ENCODE measurements at regions not wholly inside any gene's neighbourhood (a gene's known extent, or its start where the extent isn't known, plus 50 kb on each side); places are given as distances from the start of the nearest gene placed in this dataset.

- H3K27me3 ChIP-seq (ENCODE audit: control insufficient read depth in 1 of 2, insufficient read depth in 2 of 2, low read length in 2 of 2), result no peaks in the 10 kb centered on the region
- no peak overlapping the region for H3K4me3 ChIP-seq (ENCODE audit: low read depth in 1 of 2, low read length in 2 of 2)
- no peaks in the 10 kb centered on the region for H3K4me1 ChIP-seq (ENCODE audit: control insufficient read depth in 2 of 2, insufficient read depth in 2 of 2, low read length in 1 of 2)
- H3K9me3 ChIP-seq (ENCODE audit: control insufficient read depth in 2 of 2, insufficient read depth in 1 of 2, low read depth in 1 of 2, low read length in 1 of 2), result no peaks in the 10 kb centered on the region
- H3K36me3 ChIP-seq (ENCODE audit: control insufficient read depth in 2 of 2, insufficient read depth in 2 of 2, low read length in 1 of 2), result no peaks in the 10 kb centered on the region
- 78 to 85% methylated on average over 2 of the region's 2 CpGs for WGBS, 2 donors
- H3K27ac ChIP-seq (ENCODE audit: low read depth in 2 of 2, low read length in 1 of 2), result no peak overlapping the region
Measured at GRCh38 chr10:61184429-61184828, 240.4 kb upstream of the RHOBTB1 start.

GRCh38 chr10:61183967-61184366, 240.0 kb upstream of the RHOBTB1 start:
- H3K4me3 ChIP-seq (ENCODE audit: low read depth in 1 of 2, low read length in 2 of 2), result no peak overlapping the region
- H3K27me3 ChIP-seq (ENCODE audit: control insufficient read depth in 1 of 2, insufficient read depth in 2 of 2, low read length in 2 of 2), result no peaks in the 10 kb centered on the region
- WGBS, 2 donors, result 79 to 81% methylated on average over 1 of the region's 1 CpG
- no peaks in the 10 kb centered on the region for H3K36me3 ChIP-seq (ENCODE audit: control insufficient read depth in 2 of 2, insufficient read depth in 2 of 2, low read length in 1 of 2)
- no peaks in the 10 kb centered on the region for H3K9me3 ChIP-seq (ENCODE audit: control insufficient read depth in 2 of 2, insufficient read depth in 1 of 2, low read depth in 1 of 2, low read length in 1 of 2)
- H3K27ac ChIP-seq (ENCODE audit: low read depth in 2 of 2, low read length in 1 of 2), result no peak overlapping the region
- no peaks in the 10 kb centered on the region for H3K4me1 ChIP-seq (ENCODE audit: control insufficient read depth in 2 of 2, insufficient read depth in 2 of 2, low read length in 1 of 2)

GRCh38 chr10:61181832-61182231, 237.8 kb upstream of the RHOBTB1 start:
- Histone ChIP-seq H3K9me3 (ENCODE audit: control insufficient read depth in 2 of 2, insufficient read depth in 1 of 2, low read depth in 1 of 2, low read length in 1 of 2) (no peaks in the 10 kb centered on the region), H3K36me3 (ENCODE audit: control insufficient read depth in 2 of 2, insufficient read depth in 2 of 2, low read length in 1 of 2) (no peaks in the 10 kb centered on the region), H3K4me1 (ENCODE audit: control insufficient read depth in 2 of 2, insufficient read depth in 2 of 2, low read length in 1 of 2) (no peaks in the 10 kb centered on the region), H3K4me3 (ENCODE audit: low read depth in 1 of 2, low read length in 2 of 2) (no peak overlapping the region), H3K27me3 (ENCODE audit: control insufficient read depth in 1 of 2, insufficient read depth in 2 of 2, low read length in 2 of 2) (no peaks in the 10 kb centered on the region), H3K27ac (ENCODE audit: low read depth in 2 of 2, low read length in 1 of 2) (no peak overlapping the region)
- 90 to 95% methylated on average over 3 of the region's 3 CpGs for WGBS, 2 donors

- Histone ChIP-seq H3K36me3 (ENCODE audit: control insufficient read depth in 2 of 2, insufficient read depth in 2 of 2, low read length in 1 of 2) (no peaks in the 10 kb centered on the region), H3K4me3 (ENCODE audit: low read depth in 1 of 2, low read length in 2 of 2) (no peak overlapping the region), H3K27ac (ENCODE audit: low read depth in 2 of 2, low read length in 1 of 2) (no peak overlapping the region), H3K4me1 (ENCODE audit: control insufficient read depth in 2 of 2, insufficient read depth in 2 of 2, low read length in 1 of 2) (no peaks in the 10 kb centered on the region), H3K27me3 (ENCODE audit: control insufficient read depth in 1 of 2, insufficient read depth in 2 of 2, low read length in 2 of 2) (no peaks in the 10 kb centered on the region), H3K9me3 (ENCODE audit: control insufficient read depth in 2 of 2, insufficient read depth in 1 of 2, low read depth in 1 of 2, low read length in 1 of 2) (no peaks in the 10 kb centered on the region)
- WGBS, 2 donors, result 59 to 77% methylated on average over 3 of the region's 3 CpGs
Measured at GRCh38 chr10:61179771-61180170, 235.8 kb upstream of the RHOBTB1 start.

- WGBS, 2 donors, result 73% methylated on average over 3 of the region's 3 CpGs
- no peak overlapping the region for H3K27ac ChIP-seq (ENCODE audit: low read depth in 2 of 2, low read length in 1 of 2)
- H3K27me3 ChIP-seq (ENCODE audit: control insufficient read depth in 1 of 2, insufficient read depth in 2 of 2, low read length in 2 of 2), result no peaks in the 10 kb centered on the region
- H3K9me3 ChIP-seq (ENCODE audit: control insufficient read depth in 2 of 2, insufficient read depth in 1 of 2, low read depth in 1 of 2, low read length in 1 of 2), result no peaks in the 10 kb centered on the region
- no peaks in the 10 kb centered on the region for H3K4me1 ChIP-seq (ENCODE audit: control insufficient read depth in 2 of 2, insufficient read depth in 2 of 2, low read length in 1 of 2)
- H3K4me3 ChIP-seq (ENCODE audit: low read depth in 1 of 2, low read length in 2 of 2), result no peak overlapping the region
- no peaks in the 10 kb centered on the region for H3K36me3 ChIP-seq (ENCODE audit: control insufficient read depth in 2 of 2, insufficient read depth in 2 of 2, low read length in 1 of 2)
Measured at GRCh38 chr10:61176424-61176823, 232.4 kb upstream of the RHOBTB1 start.

- Histone ChIP-seq H3K9me3 (ENCODE audit: control insufficient read depth in 2 of 2, insufficient read depth in 1 of 2, low read depth in 1 of 2, low read length in 1 of 2) (no peaks in the 10 kb centered on the region), H3K4me1 (ENCODE audit: control insufficient read depth in 2 of 2, insufficient read depth in 2 of 2, low read length in 1 of 2) (no peaks in the 10 kb centered on the region), H3K4me3 (ENCODE audit: low read depth in 1 of 2, low read length in 2 of 2) (no peak overlapping the region), H3K36me3 (ENCODE audit: control insufficient read depth in 2 of 2, insufficient read depth in 2 of 2, low read length in 1 of 2) (no peaks in the 10 kb centered on the region), H3K27ac (ENCODE audit: low read depth in 2 of 2, low read length in 1 of 2) (no peak overlapping the region), H3K27me3 (ENCODE audit: control insufficient read depth in 1 of 2, insufficient read depth in 2 of 2, low read length in 2 of 2) (no peaks in the 10 kb centered on the region)
Measured at GRCh38 chr10:61175316-61175715, 231.3 kb upstream of the RHOBTB1 start.

GRCh38 chr10:61173450-61173849, 229.5 kb upstream of the RHOBTB1 start:
- Histone ChIP-seq H3K4me1 (ENCODE audit: control insufficient read depth in 2 of 2, insufficient read depth in 2 of 2, low read length in 1 of 2) (no peaks in the 10 kb centered on the region), H3K27me3 (ENCODE audit: control insufficient read depth in 1 of 2, insufficient read depth in 2 of 2, low read length in 2 of 2) (no peaks in the 10 kb centered on the region), H3K4me3 (ENCODE audit: low read depth in 1 of 2, low read length in 2 of 2) (no peak overlapping the region), H3K36me3 (ENCODE audit: control insufficient read depth in 2 of 2, insufficient read depth in 2 of 2, low read length in 1 of 2) (no peaks in the 10 kb centered on the region), H3K9me3 (ENCODE audit: control insufficient read depth in 2 of 2, insufficient read depth in 1 of 2, low read depth in 1 of 2, low read length in 1 of 2) (no peaks in the 10 kb centered on the region), H3K27ac (ENCODE audit: low read depth in 2 of 2, low read length in 1 of 2) (no peak overlapping the region)
- 73% methylated on average over 5 of the region's 5 CpGs for WGBS, 2 donors

- Histone ChIP-seq H3K36me3 (ENCODE audit: control insufficient read depth in 2 of 2, insufficient read depth in 2 of 2, low read length in 1 of 2) (no peaks in the 10 kb centered on the region), H3K9me3 (ENCODE audit: control insufficient read depth in 2 of 2, insufficient read depth in 1 of 2, low read depth in 1 of 2, low read length in 1 of 2) (no peaks in the 10 kb centered on the region), H3K4me1 (ENCODE audit: control insufficient read depth in 2 of 2, insufficient read depth in 2 of 2, low read length in 1 of 2) (no peaks in the 10 kb centered on the region), H3K27ac (ENCODE audit: low read depth in 2 of 2, low read length in 1 of 2) (no peak overlapping the region), H3K27me3 (ENCODE audit: control insufficient read depth in 1 of 2, insufficient read depth in 2 of 2, low read length in 2 of 2) (no peaks in the 10 kb centered on the region), H3K4me3 (ENCODE audit: low read depth in 1 of 2, low read length in 2 of 2) (no peak overlapping the region)
- WGBS, 2 donors, result 87 to 90% methylated on average over 5 of the region's 5 CpGs
Measured at GRCh38 chr10:61172182-61172926, 228.4 kb upstream of the RHOBTB1 start.

GRCh38 chr10:61170594-61170993, 226.6 kb upstream of the RHOBTB1 start:
- WGBS, 2 donors, result 82 to 91% methylated on average over 2 of the region's 2 CpGs

GRCh38 chr10:61169294-61169693, 225.3 kb upstream of the RHOBTB1 start:
- H3K27ac ChIP-seq (ENCODE audit: low read depth in 2 of 2, low read length in 1 of 2), result no peak overlapping the region
- H3K4me1 ChIP-seq (ENCODE audit: control insufficient read depth in 2 of 2, insufficient read depth in 2 of 2, low read length in 1 of 2), result no peaks in the 10 kb centered on the region
- no peak overlapping the region for H3K4me3 ChIP-seq (ENCODE audit: low read depth in 1 of 2, low read length in 2 of 2)
- no peaks in the 10 kb centered on the region for H3K9me3 ChIP-seq (ENCODE audit: control insufficient read depth in 2 of 2, insufficient read depth in 1 of 2, low read depth in 1 of 2, low read length in 1 of 2)
- H3K27me3 ChIP-seq (ENCODE audit: control insufficient read depth in 1 of 2, insufficient read depth in 2 of 2, low read length in 2 of 2), result no peaks in the 10 kb centered on the region
- H3K36me3 ChIP-seq (ENCODE audit: control insufficient read depth in 2 of 2, insufficient read depth in 2 of 2, low read length in 1 of 2), result no peaks in the 10 kb centered on the region

More at GRCh38 chr10:61170594-61170993, 226.6 kb upstream of the RHOBTB1 start:
- Histone ChIP-seq H3K4me3 (ENCODE audit: low read depth in 1 of 2, low read length in 2 of 2) (no peak overlapping the region), H3K27me3 (ENCODE audit: control insufficient read depth in 1 of 2, insufficient read depth in 2 of 2, low read length in 2 of 2) (no peaks in the 10 kb centered on the region), H3K4me1 (ENCODE audit: control insufficient read depth in 2 of 2, insufficient read depth in 2 of 2, low read length in 1 of 2) (no peaks in the 10 kb centered on the region), H3K9me3 (ENCODE audit: control insufficient read depth in 2 of 2, insufficient read depth in 1 of 2, low read depth in 1 of 2, low read length in 1 of 2) (no peaks in the 10 kb centered on the region), H3K36me3 (ENCODE audit: control insufficient read depth in 2 of 2, insufficient read depth in 2 of 2, low read length in 1 of 2) (no peaks in the 10 kb centered on the region), H3K27ac (ENCODE audit: low read depth in 2 of 2, low read length in 1 of 2) (no peak overlapping the region)
